SK-N-MC (cell line): ENCODE measurements at regions not wholly inside any gene's neighbourhood (a gene's known extent, or its start where the extent isn't known, plus 50 kb on each side); places are given as distances from the start of the nearest gene placed in this dataset.

Experiments
- DNase-seq: peaks from one replicate; pipeline ENCODE4 v3.0.0-alpha.2; 2011; ENCODE audit warnings: low read depth, low spot score
- H3K27ac ChIP-seq: fragments of 200-600 bp; sonication (generic); 2 replicates; pipeline ENCODE4 v1.5.1; 2016; ENCODE audit warnings: mixed run types
- H3K36me3 ChIP-seq: fragments of 200-600 bp; sonication (generic); 2 replicates; pipeline ENCODE4 v1.6.1; 2017; ENCODE audit warnings: antibody characterized with exemption, low read length, mixed read lengths; ENCODE audit not compliant: insufficient read depth
- H3K4me3 ChIP-seq: fragments of 200-600 bp; sonication (generic); 2 replicates; pipeline ENCODE4 v1.5.1; 2016
- H3K9ac ChIP-seq: fragments of 200-600 bp; sonication (generic); 2 replicates; pipeline ENCODE4 v1.8.0; 2017; ENCODE audit warnings: mixed run types, mixed read lengths; ENCODE audit not compliant: insufficient read length
- H3K9me3 ChIP-seq: fragments of 200-600 bp; sonication (generic); 2 replicates; pipeline ENCODE4 v1.6.1; 2017; ENCODE audit warnings: low read depth, mild to moderate bottlenecking, antibody characterized with exemption, low read length, moderate library complexity, mixed read lengths
- EZH2 ChIP-seq: fragments of 200-600 bp; sonication (generic); IDR thresholded peaks from one replicate; pipeline ENCODE4 v1.6.1; 2017; ENCODE audit warnings: antibody characterized with exemption
- FOXP2 ChIP-seq: optimal IDR thresholded peaks from 2 replicates; pipeline ENCODE3; 2011; ENCODE audit warnings: mild to moderate bottlenecking, moderate library complexity; ENCODE audit not compliant: insufficient read depth; ENCODE audit errors: extremely low read length, control extremely low read depth
- POLR2AphosphoS5 ChIP-seq: IDR thresholded peaks from 2 replicates; pipeline ENCODE4 v1.6.1; 2012; ENCODE audit warnings: mild to moderate bottlenecking, low read depth, low read length, borderline replicate concordance

GRCh38 chr10:44806950-44807349 is 104.2 kb upstream of the TMEM72 start:
- no peak for TF ChIP-seq EZH2
- TF ChIP-seq FOXP2: no peak
- TF ChIP-seq POLR2AphosphoS5: no peak
- Histone ChIP-seq H3K9ac (no peak overlapping the region), H3K9me3 (no peaks in the 10 kb centered on the region)

DNA sequence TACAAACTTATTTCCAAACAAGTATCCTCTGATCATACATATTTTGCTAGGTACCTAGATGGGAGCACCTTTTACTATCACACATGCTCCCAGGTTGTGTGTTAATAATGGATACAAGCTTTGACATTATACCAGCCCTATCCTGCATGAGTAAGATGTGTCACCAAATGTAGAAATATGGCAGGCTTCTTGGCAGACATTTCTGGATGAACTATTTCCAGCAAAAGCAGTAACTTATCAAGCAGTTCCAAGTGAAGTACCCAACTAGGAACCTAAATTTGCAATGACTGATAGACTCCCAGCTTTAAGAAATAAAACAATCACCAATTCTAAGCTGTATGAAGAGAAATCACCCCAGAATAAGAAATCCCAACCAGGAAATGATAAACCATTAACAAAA is 103.7 kb upstream of the TMEM72 start:
- no peak for DNase-seq
- Histone ChIP-seq H3K9me3 (no peaks in the 10 kb centered on the region), H3K36me3 (no peaks in the 10 kb centered on the region), H3K9ac (no peak overlapping the region), H3K4me3 (no peak overlapping the region), H3K27ac (no peak overlapping the region)
- TF ChIP-seq POLR2AphosphoS5 (no peak), FOXP2 (no peak), EZH2 (no peak)

More at GRCh38 chr10:44806950-44807349, 104.2 kb upstream of the TMEM72 start:
- Histone ChIP-seq H3K36me3 (no peaks in the 10 kb centered on the region), H3K27ac (no peak overlapping the region), H3K4me3 (no peak overlapping the region)
- no peak for DNase-seq

- H3K36me3 ChIP-seq: no peaks in the 10 kb centered on the region
- DNase-seq: no peak
- no peak overlapping the region for H3K4me3 ChIP-seq
- H3K9ac ChIP-seq: no peak overlapping the region
- H3K27ac ChIP-seq: no peak overlapping the region
- H3K9me3 ChIP-seq: no peaks in the 10 kb centered on the region
- TF ChIP-seq FOXP2 (no peak), POLR2AphosphoS5 (no peak), EZH2 (no peak)
Measured at GRCh38 chr10:44809647-44810046, 101.5 kb upstream of the TMEM72 start.

GRCh38 chr10:44811072-44811471 is 100.1 kb upstream of the TMEM72 start:
- DNase-seq: no peak

GRCh38 chr10:44813201-44813600 is 97.9 kb upstream of the TMEM72 start:
- no peak for TF ChIP-seq EZH2
- no peak for TF ChIP-seq FOXP2
- no peak for TF ChIP-seq POLR2AphosphoS5
- DNase-seq: no peak

More at GRCh38 chr10:44811072-44811471, 100.1 kb upstream of the TMEM72 start:
- no peaks in the 10 kb centered on the region for H3K9me3 ChIP-seq
- H3K4me3 ChIP-seq: no peak overlapping the region
- TF ChIP-seq FOXP2 (no peak), POLR2AphosphoS5 (no peak), EZH2 (no peak)
- H3K9ac ChIP-seq: no peak overlapping the region
- H3K36me3 ChIP-seq: no peaks in the 10 kb centered on the region
- H3K27ac ChIP-seq: no peak overlapping the region

GRCh38 chr10:44814929-44815328 is 96.2 kb upstream of the TMEM72 start:
- Histone ChIP-seq H3K9ac (no peak overlapping the region), H3K36me3 (no peaks in the 10 kb centered on the region), H3K27ac (no peak overlapping the region), H3K4me3 (no peak overlapping the region), H3K9me3 (no peaks in the 10 kb centered on the region)
- TF ChIP-seq FOXP2 (no peak), EZH2 (no peak), POLR2AphosphoS5 (no peak)
- DNase-seq: no peak

More at GRCh38 chr10:44813201-44813600, 97.9 kb upstream of the TMEM72 start:
- Histone ChIP-seq H3K9ac (no peak overlapping the region), H3K36me3 (no peaks in the 10 kb centered on the region), H3K9me3 (no peaks in the 10 kb centered on the region), H3K4me3 (no peak overlapping the region), H3K27ac (no peak overlapping the region)

- no peak for DNase-seq
- no peak overlapping the region for H3K27ac ChIP-seq
- no peak overlapping the region for H3K4me3 ChIP-seq
- no peaks in the 10 kb centered on the region for H3K36me3 ChIP-seq
- no peaks in the 10 kb centered on the region for H3K9me3 ChIP-seq
- TF ChIP-seq EZH2: no peak
- TF ChIP-seq FOXP2: no peak
- no peak for TF ChIP-seq POLR2AphosphoS5
- no peak overlapping the region for H3K9ac ChIP-seq
Measured at GRCh38 chr10:44818041-44818649, 93.0 kb upstream of the TMEM72 start.

DNA sequence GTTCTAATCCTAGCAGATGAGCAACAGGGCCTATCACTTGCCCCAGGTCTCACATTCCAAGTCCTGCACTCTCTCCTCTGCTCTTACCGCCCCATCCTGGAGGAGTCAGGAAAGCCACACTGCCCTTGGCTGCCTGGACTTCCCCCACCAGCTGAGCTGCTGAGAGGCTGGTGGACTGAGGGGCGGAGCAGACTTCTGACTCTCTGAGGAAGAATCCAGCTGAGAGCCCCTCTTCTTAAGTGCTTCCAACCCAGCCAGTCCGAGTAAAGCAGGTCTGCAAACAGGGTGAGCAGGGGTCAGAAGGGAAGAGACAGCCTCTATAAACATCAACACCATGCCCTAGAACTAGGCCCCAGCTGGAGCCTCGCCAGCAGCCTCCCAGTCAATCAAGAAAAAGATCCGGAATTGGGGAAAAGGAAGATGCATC is 92.4 kb upstream of the TMEM72 start:
- H3K36me3 ChIP-seq: no peaks in the 10 kb centered on the region
- H3K9ac ChIP-seq: no peak overlapping the region
- H3K9me3 ChIP-seq: no peaks in the 10 kb centered on the region
- H3K4me3 ChIP-seq: no peak overlapping the region
- H3K27ac ChIP-seq: no peak overlapping the region
- TF ChIP-seq FOXP2 (no peak), POLR2AphosphoS5 (no peak), EZH2 (no peak)
- no peak for DNase-seq

DNA sequence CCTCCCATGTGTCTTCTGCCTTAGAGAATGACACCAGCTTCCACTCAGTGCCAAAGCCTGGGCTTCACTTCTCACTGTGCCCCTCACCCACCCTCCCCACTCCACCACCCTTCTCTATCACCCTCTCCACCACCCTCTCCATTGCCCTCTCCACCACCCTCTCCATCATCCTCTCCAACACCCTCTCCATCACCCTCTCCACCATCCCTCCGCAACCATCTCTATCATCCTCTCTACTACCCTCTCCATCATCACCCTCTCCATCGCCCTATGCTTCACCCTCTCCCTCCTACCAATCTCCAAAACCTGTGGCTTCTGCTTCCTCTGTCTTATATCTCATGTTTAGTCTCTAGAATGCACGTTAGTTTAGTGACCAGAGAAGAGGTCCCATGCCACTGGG is 91.0 kb upstream of the TMEM72 start:
- Histone ChIP-seq H3K9ac (no peak overlapping the region), H3K9me3 (no peaks in the 10 kb centered on the region), H3K36me3 (no peaks in the 10 kb centered on the region), H3K27ac (no peak overlapping the region), H3K4me3 (no peak overlapping the region)
- DNase-seq: no peak
- TF ChIP-seq FOXP2 (no peak), EZH2 (no peak), POLR2AphosphoS5 (no peak)
